C4-2B (cell line): ENCODE measurements at regions not wholly inside any gene's neighbourhood (a gene's known extent, or its start where the extent isn't known, plus 50 kb on each side); places are given as distances from the start of the nearest gene placed in this dataset.

Source experiments
- CTCF ChIP-seq: fragments of 450-650 bp; conservative IDR thresholded peaks from 2 replicates; pipeline ENCODE4 v1.5.1; 2017; ENCODE audit warnings: mild to moderate bottlenecking
- ZFX ChIP-seq: fragments of 450-650 bp; IDR thresholded peaks from 2 replicates; pipeline ENCODE4 v1.6.1; 2017

DNA sequence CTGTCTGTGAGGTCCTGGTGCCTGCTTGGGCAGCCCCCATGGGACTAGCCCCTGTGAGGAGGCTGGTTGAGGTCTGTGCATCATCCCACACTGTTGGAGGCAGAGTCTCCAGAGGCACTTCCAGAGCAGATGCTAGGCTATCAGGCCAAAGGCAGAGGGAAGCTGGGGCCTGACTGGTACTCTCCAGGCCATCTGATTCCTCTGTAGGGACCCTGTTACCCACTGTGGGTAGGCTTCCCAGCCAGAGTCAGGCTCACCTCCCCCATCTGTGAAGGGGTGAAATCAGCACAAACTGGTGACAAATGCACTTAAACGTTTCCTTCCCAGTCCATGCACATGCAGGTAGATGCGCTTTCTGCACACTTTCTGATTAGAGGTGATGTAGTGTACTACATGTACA, 212.6 kb upstream of the TOPAZ1 start:
- TF ChIP-seq CTCF (no peak), ZFX (no peak)
